Esophagus squamous epithelium (tissue), 4 donors: ENCODE measurements at regions not wholly inside any gene's neighbourhood (a gene's known extent, or its start where the extent isn't known, plus 50 kb on each side); places are given as distances from the start of the nearest gene placed in this dataset.

Experiments used
- CTCF ChIP-seq, 6 experiments: fragments of 450-650 bp in 4 of 6; fragments of 200-600 bp in 2 of 6; sonication (generic) in 2 of 6; IDR thresholded peaks; one replicate each; pipeline ENCODE4 v1.5.1; 2016 to 2019; ENCODE audit warnings: antibody characterized with exemption in 6 of 6, mild to moderate bottlenecking in 4 of 6, moderate library complexity in 4 of 6
- POLR2A ChIP-seq, 4 donors: fragments of 450-650 bp; IDR thresholded peaks; one replicate each; pipeline ENCODE4 v1.6.1; 2017; ENCODE audit warnings: antibody characterized with exemption in 4 of 4, mild to moderate bottlenecking in 4 of 4, moderate library complexity in 3 of 4

- TF ChIP-seq CTCF (IDR thresholded peaks at IDR 0.05) (no peak), POLR2A (IDR thresholded peaks at IDR 0.05) (no peak)
Measured at GRCh38 chr6:130559166-130559565, 193.3 kb downstream of the TMEM200A start.
